HG03139 (cell line): ENCODE measurements at regions not wholly inside any gene's neighbourhood (a gene's known extent, or its start where the extent isn't known, plus 50 kb on each side); places are given as distances from the start of the nearest gene placed in this dataset.

ENCODE experiments used
- ATAC-seq: cut with Tn5 transposase; IDR thresholded peaks from one replicate; pipeline ENCODE4 v1.9.1; 2021; ENCODE audit not compliant: unreplicated experiment

DNA sequence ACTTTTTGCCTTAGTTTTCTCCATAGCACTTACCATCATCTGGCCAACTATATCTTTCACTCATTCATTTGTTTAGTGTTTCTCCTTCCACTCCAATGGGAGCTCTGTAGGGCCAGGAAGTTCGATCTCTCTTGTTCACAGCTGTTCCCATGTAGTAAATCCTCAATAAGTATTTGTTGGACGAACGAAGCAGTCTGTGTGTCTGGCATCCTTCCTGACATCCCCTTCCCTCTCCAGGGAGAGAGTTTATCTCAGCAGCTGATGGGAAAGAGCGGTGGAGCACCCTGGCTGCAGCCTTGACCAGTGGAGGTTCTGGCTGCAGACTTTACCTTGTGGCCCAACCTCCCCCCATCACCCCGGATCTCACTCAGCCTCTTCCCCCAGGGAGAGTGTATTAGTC, 141.7 kb downstream of the CHST1 start:
- no peak for ATAC-seq

DNA sequence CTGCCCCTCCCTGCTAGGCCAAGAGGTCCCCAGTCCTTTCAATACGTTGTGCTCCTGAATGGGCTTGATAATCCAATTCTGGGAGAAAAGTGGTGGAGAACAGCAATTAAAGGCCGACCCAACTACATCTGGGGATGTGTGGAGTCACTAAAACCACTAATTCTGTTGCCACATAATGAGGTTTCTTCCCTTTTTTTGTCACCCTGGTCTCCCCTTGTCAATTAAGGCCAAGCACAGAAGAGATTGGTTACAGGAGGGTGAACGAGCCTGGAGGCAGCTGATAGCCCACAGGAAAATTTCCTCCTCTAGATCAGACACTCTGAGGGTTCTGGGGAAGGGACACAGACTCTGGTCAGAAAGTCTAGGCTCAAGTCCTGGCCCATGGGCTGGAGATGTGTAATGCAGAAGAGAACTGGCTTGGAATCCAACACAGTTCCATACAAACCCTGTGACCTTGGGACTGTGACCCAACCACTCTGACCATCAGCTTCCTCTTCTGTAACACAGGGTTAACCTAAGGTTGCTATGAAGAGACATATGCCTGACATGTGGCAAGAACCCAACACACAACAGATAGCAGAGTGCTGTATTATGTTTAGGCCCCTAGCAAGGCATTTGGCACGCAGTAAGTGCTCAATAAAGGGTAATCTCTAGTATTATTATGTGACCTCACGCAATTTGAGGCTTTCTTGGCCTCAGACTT, 146.4 kb downstream of the CHST1 start:
- no peak for ATAC-seq

DNA sequence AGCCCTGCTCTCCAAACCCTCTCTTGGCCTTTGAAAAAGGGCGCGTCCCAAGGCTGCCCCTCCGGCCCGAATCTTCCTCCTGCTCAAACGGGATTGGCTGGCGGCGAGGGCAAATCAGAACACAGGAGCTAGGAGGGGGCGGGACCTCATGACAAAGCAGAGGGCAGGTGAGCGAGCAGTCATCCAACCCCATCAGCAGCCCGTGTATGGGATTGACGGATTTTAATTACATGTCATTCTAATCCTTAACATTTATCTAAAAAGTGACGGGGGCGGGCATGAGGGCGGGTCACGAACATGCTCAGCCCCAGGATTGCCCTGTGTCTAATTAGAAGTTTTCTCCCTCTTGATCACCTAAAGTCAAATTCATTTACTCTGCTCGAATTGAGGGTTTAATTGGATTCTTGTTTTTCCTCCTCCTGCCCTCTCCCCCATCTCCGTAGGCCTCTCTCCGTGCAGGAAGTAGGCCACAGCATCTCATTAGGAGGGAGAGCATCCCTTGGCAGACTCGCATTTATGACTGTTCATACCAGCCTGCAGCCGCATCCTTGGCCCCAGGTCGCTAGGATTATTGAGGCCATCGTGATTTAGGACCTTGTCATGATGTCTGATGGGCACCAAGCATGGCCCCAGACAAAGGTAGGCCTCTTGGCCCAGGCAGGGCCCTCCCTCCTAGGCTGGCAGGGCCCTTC, 147.1 kb downstream of the CHST1 start:
- no peak for ATAC-seq

DNA sequence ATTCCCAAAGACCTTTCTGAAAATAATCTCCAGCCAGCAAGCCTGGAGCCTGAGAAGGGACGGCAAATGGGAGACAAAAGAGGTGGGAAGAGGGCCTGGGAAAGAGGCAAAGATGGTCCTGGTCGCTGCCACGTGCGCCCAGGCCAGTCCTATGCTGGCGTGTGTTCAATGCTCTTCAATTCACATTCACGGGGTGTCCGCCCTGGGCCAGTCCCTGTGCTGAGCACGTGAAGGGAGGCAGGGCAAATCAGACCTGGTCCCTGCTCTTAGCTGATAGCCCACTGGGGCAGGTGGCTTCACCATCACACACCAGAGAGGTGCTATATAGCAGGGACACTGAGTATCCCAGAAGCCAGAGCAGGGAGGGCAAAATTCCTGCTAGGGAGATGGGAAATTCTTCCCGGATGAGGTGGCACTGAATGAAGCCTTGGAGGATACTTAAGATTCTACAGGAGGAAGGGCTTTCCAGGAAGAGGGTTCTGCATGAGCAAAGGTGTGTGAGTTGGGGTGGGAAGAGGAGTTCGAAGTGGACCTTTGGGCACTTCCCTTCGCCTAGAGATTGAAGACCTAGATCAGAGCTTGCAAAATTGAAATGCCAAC, 148.2 kb downstream of the CHST1 start:
- ATAC-seq = no peak

DNA sequence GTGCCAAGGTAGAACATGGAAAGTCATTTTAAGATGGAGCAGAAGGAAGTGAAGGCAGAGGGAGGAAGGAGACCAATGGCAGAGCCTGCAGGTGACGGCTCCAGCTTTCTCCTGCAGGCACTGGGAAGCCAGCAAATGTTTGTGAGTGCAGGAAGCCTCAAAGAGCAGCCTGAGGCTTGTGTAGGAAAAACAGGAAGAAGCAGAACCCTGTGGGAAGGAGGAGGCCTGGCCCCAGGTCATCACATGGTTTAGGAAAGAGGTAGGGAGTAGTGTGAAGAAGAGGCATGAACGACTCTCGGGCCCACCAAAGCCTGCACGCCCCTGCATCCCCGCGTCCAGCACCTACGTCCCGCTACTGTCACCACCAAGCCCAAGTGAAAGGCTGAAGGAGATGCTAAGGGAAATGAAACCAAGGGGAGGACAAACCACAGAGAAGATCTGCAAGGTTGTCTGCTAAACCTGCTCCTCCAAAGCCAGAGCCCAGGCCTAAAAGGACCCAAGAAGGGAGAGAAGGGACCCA, 151.5 kb downstream of the CHST1 start:
- no peak for ATAC-seq

DNA sequence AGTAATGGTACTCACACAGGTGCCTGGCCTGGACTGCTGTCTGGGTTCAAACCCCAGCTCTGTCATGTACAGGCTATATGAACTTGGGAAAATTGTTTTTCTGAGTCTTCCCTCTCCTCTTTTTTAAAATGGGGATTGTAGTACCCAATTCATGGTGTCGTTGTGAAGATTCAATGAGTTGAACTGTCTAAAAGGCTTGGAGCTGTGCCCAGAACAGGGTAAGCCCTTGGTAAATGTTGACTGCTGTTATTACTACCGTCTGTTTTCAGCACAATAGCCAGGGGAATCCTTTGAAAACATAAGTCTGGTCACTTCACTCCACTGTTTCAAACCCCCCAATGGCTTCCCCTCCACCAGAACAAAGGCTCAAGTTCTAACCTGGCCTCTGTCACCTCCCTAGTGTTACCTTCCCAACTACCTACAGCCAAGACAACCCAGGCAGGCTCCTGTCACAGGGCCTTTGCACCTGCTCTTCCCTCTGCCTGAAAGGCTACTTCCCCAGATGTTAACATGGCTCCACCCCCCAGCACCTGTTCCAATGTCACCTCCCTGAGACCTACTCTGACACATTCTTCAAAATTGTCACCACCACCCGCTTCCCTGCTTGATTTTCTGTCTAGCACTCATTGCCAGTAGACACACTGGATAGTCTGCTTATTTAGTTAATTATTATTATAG, 152.8 kb downstream of the CHST1 start:
- no peak for ATAC-seq

DNA sequence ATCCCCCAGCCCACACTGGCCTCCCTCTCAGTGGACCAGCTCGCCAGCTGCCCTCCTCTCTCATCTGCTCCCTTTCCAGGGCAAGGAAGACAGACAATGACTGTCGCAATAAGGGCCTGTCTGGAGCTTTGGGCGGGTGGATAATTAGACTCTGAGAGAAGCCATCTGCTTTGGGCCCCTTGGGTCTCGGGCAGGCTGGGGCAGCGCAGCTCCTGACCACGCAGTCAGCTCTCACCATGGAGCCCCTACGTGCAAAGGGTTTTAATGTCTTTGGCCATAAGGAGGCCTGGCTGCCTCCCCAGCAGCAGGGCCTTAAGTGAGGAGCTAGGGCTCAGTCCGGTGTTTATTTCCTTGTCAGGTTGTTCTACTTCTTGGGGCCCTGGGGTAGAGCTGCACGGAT, 153.9 kb downstream of the CHST1 start:
- no peak for ATAC-seq

DNA sequence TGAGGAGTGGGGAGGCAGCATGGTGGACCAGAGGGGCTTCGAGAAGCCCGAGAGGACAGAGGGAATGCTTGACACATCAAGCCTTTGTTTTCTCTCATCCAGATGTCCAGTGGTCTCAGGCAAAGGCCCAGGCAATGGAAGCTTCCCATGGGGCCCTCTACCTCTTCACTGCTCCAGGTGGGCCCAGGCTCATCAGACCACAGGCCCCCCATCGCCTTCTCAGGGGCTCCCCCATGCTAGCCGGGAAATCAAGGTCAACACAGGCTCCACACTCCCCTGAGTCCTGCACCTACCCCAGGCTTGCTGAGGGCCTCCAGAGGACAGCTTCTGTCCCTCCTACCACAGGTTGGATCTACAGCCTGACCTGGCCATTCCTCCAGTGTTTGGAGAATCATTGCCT, 157.5 kb downstream of the CHST1 start:
- no peak for ATAC-seq

DNA sequence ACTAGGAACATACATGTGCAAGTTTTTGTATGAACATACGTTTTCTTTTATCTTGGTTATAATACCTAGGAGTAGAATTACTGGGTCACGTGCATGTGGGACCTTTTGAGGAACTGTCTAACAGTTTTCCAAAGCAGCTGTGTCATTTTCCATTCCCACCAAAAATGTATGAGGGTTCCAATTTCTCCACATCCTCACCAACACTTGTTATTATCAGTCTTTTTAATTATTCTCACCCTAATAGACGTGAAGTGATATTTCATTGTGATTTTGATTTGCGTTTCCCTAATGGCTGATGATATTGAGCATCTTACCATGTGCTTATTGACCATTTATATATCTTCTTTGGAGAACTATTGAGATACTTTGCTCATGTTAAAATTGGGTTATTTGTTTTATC, 162.1 kb downstream of the CHST1 start:
- ATAC-seq = no peak

DNA sequence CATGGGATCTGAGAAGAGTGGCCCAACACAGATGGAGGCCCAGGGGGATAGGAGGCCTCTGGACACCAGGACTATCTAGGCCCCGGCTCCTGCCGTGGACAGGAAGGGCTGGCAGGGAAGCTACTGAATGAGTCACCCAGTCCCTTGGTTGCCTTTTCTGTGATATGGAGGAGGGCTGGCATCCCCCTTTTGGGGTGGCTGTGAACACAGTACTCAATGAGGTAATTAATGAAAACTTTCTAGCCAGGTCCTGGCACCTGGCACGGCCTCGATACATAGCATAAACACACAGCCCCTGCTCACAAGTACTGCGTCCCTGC, 163.2 kb downstream of the CHST1 start:
- ATAC-seq = no peak

DNA sequence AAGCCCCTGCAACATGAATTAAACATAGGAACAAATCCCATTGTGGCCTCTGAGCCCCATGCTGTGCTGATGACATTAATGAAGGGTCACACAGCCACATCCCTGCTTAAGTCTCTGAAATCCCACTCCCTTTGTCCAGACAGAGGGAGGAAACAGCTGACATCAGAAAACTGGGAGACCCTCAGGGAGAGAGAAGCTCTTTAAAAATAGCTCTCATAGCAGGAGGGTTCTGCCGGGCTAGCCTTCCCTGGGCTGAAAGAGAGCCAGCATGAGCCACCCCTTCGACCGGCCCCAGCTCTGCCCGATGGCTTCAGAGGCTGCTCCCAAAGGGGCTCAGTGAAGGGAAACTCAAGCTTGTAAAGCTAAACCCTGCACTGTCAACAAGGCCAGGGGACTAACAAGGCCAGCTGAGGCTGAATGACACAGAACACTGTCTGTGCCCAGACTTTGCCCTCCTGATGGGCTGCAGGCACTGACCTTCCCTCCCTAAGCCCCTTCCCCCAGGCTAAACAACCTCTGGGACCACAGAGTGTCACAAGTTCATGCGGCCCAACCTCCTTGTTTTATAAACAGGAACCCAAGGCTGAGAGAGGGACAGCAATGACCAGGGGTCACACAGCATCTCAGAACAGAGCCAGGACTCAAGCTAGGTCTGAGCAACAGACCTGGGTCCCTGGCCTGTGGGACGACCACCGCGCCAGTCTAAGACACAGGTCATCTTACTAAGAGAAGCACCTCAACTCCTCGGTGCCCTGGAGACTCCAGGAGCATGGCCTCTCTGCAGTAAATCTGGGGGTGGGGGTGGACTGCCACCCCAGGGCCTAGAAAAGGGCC, 163.8 kb downstream of the CHST1 start:
- ATAC-seq = no peak

DNA sequence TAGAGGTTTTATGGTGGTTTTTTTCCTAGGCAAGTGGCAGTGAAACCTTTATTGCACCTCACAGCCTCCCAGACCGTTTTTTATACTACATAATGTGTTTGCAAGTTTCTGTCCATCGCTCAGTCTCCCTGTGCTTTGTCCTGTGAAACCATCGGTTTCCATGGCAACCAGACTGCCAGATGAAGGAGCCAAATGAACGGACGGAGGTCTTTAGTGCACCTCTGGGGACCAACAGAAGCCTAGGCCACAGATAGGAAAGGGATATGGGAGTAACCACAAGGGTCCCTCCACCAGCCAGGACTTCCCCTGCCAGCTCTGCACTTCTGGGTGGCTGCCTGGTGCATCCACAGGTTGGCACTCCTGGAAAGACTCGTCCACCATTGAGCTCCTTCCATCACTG, 165.0 kb downstream of the CHST1 start:
- no peak for ATAC-seq

DNA sequence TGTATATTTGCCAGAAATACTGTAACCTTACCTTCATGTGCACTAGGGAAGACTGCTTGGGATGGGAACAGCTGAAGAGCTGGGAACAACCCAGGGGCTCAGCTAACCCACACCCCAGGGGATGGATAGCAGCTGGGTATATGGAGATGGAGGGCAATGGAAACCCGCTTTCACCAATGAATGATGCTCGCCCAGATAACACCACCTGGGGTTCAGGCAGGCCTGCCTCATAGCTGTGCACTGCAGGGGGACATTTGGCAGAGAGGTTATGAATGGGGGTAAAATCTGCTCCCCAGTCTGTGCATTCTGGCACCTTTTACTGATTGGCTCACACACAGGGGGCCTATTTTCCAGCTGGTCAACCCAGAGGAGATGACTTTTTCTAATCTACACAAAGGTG, 170.7 kb downstream of the CHST1 start:
- ATAC-seq = no peak

DNA sequence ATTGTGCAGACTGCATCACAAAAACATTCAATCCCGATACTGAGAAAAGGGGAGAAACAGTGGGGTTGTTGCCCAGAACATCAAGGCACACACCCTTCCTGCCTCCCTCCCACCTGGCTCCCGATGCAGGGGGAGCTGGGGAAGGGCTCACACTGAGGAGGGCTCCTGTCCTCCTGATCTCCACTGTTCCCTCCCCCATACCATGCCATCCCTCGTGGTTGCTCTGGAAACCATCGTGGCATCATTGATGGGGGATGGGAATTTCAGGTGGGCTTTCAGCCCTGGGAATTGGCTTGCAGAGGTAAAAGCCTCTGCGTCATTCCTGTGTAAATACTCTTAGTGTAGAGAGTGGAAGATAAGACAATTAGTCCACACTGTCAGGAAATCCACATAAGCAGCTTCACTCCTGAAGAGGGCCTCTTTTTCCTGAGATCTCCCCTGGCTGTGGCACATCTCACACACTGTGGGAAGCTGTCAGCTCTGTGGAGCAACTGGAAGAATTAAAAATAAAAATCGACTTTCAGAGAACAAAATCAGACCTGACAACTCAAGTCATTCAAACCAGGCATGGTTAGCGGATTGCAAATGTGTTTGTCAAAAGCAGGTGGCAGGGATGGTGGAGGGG, 176.0 kb downstream of the CHST1 start:
- no peak for ATAC-seq

DNA sequence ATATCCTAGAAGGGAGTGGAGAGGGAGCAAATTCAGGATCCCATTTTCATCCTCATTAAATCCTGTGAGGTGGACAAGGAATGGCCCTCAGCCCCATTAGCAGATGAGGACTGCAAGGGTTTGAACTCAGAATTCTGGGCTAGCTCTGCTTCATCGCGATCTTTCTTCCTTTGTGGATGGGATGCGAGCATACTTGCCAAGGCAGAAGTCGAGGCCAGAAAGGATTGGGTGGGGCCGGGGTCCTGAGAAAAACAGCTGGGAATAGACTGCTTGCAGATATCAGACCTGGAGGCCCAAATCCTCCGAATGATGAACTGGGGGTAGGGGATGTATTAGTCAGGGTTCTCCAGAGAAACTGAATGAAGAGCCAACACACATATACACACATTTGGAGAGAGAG, 179.0 kb downstream of the CHST1 start:
- no peak for ATAC-seq

DNA sequence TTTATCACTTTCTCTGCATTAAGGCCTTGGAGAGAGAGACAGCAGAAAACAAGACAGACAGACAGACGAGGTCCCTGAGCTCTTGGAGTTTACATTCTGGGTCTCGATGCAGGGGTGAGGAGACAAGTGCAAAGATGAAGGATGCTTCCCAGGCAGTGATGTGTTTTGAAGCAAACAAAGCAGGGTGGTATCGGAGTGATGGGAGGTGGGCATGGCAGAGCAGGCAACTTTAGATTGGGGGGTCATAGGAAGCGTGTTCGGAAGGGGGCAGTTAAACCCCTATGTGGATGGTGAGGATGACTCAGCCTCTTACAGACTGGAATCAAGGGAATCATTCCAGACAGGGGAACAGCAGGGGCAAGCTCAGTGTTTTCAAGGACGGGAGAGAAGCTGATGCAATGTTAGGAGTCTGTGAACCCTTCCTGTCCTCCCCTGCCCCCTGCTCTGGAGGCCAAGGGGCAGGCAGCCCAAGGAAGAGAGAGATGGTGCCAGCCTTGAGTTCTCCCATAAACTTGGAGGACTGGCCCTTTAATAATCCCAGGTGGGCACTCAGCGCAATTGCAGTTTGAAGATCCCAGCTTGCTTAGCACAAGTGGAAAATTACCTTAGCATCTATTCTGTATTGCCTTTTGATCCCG, 180.2 kb downstream of the CHST1 start:
- ATAC-seq = no peak

DNA sequence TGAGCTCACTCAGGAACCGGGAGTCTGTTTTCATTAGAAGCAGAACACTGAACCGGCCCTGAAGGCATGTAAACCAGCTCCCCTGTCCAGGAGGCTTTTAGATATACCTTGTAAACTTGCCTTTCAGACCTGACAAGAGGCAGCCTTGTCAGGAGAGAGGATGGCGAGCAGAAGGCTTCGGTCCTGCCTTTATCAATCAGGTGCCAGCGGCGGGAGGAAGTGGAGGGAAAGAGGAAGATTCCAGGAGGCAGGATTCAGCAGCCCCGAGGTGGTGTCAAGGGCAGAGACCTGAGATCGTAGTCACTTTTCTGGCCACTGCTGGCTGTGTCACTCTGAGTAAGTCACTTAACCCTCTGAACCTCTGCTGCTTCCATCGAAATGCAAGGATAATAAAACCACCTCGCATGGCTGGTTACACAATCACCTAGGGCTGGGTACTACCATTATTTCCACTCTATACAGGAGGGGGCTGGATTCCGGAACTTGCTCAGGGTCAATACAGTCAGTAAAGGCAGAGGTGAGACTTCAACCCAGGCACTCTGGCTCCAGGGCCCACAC, 181.0 kb downstream of the CHST1 start:
- ATAC-seq = no peak

DNA sequence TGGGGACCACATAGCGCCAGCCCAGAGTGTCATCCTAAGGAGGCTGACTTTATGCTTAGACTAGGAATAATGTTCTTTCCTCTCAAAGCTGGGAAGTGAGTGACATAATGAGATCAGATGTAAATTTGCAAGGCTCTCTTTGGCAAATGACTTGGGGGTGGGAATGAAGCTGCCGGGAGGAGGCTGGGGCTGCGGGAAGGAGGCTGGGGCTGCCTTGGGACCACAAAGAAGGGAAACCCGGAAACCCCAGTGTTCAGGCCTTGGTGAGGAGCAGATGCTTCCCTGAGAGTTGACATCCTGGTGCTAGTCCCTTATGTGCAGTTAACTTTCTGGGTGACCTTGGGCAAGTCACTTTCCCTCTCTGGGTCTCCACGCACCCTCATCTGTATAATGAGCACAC, 182.0 kb downstream of the CHST1 start:
- no peak for ATAC-seq

DNA sequence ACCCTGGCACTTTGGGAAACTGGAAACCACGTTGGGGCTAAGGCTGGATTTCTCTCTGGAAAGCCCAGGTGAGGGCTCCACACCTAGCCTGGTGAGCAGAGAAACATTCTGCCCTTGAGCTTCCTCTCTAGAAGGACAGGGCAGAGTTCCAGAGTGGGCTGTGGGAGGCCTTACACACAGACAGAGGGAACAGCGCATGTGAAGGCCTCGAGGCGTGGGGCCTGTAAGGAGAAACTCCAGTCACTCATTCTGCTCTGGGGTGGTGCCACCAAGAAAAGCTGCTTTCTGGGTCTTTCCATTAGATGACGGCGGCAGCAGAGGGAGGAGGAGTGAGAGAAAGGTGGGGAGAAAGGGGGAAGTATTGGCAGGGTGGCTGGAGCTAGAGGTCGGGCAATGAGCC, 183.1 kb downstream of the CHST1 start:
- ATAC-seq = no peak

DNA sequence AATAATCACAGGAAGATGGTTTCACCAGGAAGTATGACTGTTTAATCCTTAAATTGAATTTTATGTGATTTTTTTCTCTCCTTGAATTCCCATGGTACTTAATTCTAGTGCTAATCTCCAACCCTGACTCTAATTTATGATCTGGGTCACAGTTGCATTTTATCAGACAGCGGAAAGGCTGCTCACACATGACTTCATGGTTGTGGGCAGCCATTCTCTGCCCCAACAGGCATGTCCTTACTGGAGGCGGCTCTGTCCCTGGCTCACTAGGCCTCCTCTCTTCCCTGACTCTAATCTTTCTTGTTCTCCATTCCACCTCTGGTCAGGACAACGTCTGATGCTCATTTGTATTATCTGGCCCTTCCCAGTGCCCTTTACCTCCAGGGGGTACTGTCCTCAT, 184.4 kb downstream of the CHST1 start:
- no peak for ATAC-seq
